ENCODE measurements at regions not wholly inside any gene's neighbourhood (a gene's known extent, or its start where the extent isn't known, plus 50 kb on each side); places are given as distances from the start of the nearest gene placed in this dataset.

GRCh38 chr17:77326076-77326591 is 185.4 kb downstream of the SEC14L1 start:
- no peaks in the 10 kb centered on the region for H3K36me3 Mint-ChIP-seq
- peaks cover 38% of the 10 kb centered on the region for H3K4me1 Mint-ChIP-seq
- ATAC-seq (ENCODE audit: low read depth), result peak; percentile 30
- no peaks in the 10 kb centered on the region for H3K9me3 Mint-ChIP-seq
- DNase-seq, result peak; percentile 64
- H3K4me3 Mint-ChIP-seq, result peak overlapping the region; percentile 80
- POLR2A ChIA-PET, result interaction anchor here (1.0 to 1.5 kb wide), 2 partner anchors 63 to 632 kb away, joined by 3 to 4 read pairs; partner anchors contain the start of gene TNRC6C
- peak overlapping the region; percentile 81 for H3K27ac Mint-ChIP-seq
- no peaks in the 10 kb centered on the region for H3K27me3 Mint-ChIP-seq

DNA sequence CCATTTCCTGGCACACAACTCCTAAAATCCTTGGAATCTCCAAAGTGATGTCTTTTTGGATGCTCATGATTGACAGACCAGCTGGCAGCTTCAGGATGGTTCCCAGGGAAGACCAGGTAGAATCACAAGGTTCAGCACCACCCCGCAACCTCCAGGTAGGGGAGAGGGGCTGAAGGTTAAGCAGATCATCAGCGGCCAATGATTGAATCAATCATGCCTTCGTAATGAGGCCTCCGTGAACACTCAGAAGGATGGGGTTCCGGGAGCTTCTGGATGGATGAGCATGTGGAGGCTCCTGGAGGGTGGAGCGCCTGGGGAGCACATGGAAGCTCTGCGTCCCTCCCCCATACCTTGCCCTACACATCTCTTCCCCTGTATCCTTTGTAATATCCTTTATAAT is 185.9 kb downstream of the SEC14L1 start:
- ATAC-seq (ENCODE audit: low read depth) (no peak), DNase-seq (no peak)
- Mint-ChIP-seq H3K9me3 (no peaks in the 10 kb centered on the region), H3K36me3 (no peaks in the 10 kb centered on the region), H3K4me1 (peaks cover 43% of the 10 kb centered on the region), H3K27me3 (no peaks in the 10 kb centered on the region), H3K4me3 (peak overlapping the region; percentile 80), H3K27ac (peak overlapping the region; percentile 81)
- POLR2A ChIA-PET, result interaction anchor here (1.0 to 1.3 kb wide), 2 partner anchors 48 to 632 kb away, joined by 3 to 4 read pairs; partner anchors contain the start of gene TNRC6C

- H3K27me3 Mint-ChIP-seq, result no peaks in the 10 kb centered on the region
- peak; percentile 25 for DNase-seq
- ATAC-seq (ENCODE audit: low read depth), result no peak
- peaks cover 48% of the 10 kb centered on the region for H3K4me1 Mint-ChIP-seq
- H3K27ac Mint-ChIP-seq, result no peak overlapping the region
- POLR2A ChIA-PET, result interaction anchor here (1.0 to 1.3 kb wide), 2 partner anchors 48 to 631 kb away, joined by 3 to 4 read pairs; partner anchors contain the start of gene TNRC6C
- no peaks in the 10 kb centered on the region for H3K9me3 Mint-ChIP-seq
- no peak overlapping the region for H3K4me3 Mint-ChIP-seq
- H3K36me3 Mint-ChIP-seq, result no peaks in the 10 kb centered on the region
Measured at GRCh38 chr17:77327181-77327565, 186.4 kb downstream of the SEC14L1 start.

DNA sequence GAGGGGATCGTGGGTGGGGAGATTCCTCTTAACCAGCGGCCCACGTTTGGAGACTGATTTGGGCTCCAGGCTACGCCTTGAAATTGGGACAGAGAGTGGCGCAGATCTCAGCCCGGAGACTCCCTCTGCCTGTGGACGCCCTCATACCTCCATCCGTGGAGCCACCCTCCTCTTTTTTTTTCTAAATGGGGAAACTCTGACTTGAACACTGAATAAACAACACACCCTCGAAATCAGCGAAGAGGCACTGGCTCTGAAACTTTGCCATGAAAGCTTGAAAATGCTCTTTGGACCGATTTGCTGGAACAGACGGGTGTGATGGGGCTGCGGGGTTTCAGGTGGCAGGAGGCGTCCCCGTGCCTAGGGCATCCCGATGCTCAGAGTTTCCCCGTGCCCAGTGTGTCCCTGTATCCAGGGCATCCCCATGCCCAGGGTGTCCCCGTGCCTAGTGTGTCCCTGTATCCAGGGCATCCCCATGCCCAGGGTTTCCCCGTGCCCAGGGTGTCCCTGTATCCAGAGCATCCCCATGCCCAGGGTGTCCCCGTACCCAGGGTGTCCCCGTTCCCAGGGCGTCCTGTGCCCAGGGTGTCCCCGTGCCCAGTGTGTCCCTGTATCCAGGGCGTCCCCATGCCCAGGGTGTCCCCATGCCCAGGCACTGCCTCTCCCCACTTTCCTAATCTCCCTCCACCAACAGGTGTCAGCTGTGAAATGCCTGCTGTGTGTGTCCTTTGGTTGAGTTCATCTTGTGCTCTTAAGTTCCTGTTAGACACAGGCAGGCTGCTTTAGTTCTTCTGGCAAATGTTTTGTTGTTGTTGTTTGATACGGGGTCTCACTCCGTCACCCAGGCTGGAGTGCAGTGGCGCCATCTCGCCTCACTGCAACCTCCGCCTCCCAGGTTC is 187.0 kb downstream of the SEC14L1 start:
- no peak for ATAC-seq (ENCODE audit: low read depth)
- no peaks in the 10 kb centered on the region for H3K36me3 Mint-ChIP-seq
- peak overlapping the region; percentile 51 for H3K27ac Mint-ChIP-seq
- H3K4me1 Mint-ChIP-seq, result peaks cover 55% of the 10 kb centered on the region
- no peak overlapping the region for H3K4me3 Mint-ChIP-seq
- no peaks in the 10 kb centered on the region for H3K27me3 Mint-ChIP-seq
- POLR2A ChIA-PET, result interaction anchor here (1.0 to 1.3 kb wide), 2 partner anchors 47 to 93 kb away, joined by 4 read pairs; no protein-coding TSS in a partner anchor
- peak; percentile 31 for DNase-seq
- peaks cover under 1% of the 10 kb centered on the region for H3K9me3 Mint-ChIP-seq

DNA sequence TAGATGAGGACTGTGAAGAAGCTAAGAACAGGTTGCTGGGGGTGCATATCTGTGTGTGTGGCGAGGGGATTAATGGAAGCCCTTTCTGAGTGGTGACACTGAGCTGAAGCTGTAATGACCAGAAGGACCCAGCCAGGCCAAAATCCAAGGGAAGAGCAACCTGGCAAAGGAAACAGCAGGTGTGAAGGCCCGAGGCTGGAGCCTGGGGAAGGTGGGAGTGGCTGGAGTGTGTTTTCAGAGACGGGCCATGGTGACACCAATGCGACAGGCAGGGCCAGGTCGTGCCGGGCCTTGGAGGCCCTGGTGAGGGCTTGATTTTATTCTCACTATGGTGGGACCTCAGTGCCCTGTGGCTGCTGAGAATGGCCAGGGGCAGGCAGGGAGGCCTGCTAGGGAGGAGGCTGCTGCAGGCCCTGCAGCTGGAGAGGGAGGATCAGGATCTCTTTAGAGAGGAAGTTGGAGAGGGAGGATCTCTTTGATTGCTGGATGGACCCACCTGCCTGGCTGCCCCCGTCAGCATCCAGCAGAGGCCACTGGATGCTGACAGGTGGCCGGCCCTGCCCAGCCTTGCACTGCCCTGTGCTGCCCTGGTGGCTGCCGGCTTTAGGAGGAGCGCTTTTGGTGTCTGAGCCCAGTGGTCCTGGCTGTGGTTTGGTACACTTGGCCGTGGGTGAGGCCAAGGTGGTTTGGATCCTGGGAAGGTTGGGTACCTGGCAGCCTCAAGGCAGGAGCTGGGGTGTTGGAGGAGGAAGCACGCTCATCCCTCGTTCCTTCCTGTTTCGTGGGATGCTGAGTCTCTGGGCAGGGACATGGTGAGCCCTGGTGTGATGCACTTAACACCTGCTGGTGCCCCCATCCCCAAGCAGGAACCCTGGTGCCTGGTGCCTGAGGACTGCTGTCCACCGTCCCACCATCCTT is 188.3 kb downstream of the SEC14L1 start:
- Mint-ChIP-seq H3K9me3 (peaks cover 2% of the 10 kb centered on the region), H3K27me3 (no peaks in the 10 kb centered on the region), H3K27ac (peak overlapping the region; percentile 25), H3K4me3 (no peak overlapping the region), H3K4me1 (peaks cover 56% of the 10 kb centered on the region), H3K36me3 (no peaks in the 10 kb centered on the region)
- ATAC-seq (ENCODE audit: low read depth), result no peak
- peak; percentile 30 for DNase-seq
- POLR2A ChIA-PET, result interaction anchor here (1.0 kb wide), 1 partner anchor 92 kb away, joined by 4 read pairs; no protein-coding TSS in a partner anchor

- no peak for ATAC-seq (ENCODE audit: low read depth)
- POLR2A ChIA-PET, result interaction anchor here (0.8 to 3.7 kb wide), 3 partner anchors 10 to 75 kb away, joined by 4 to 35 read pairs (median 5); no protein-coding TSS in a partner anchor
- Mint-ChIP-seq H3K27me3 (no peaks in the 10 kb centered on the region), H3K4me3 (no peak overlapping the region), H3K27ac (no peak overlapping the region), H3K9me3 (peaks cover 2% of the 10 kb centered on the region), H3K36me3 (no peaks in the 10 kb centered on the region), H3K4me1 (peaks cover 50% of the 10 kb centered on the region)
- DNase-seq, result peak; percentile 25
Measured at GRCh38 chr17:77329741-77330531, 189.2 kb downstream of the SEC14L1 start.

DNA sequence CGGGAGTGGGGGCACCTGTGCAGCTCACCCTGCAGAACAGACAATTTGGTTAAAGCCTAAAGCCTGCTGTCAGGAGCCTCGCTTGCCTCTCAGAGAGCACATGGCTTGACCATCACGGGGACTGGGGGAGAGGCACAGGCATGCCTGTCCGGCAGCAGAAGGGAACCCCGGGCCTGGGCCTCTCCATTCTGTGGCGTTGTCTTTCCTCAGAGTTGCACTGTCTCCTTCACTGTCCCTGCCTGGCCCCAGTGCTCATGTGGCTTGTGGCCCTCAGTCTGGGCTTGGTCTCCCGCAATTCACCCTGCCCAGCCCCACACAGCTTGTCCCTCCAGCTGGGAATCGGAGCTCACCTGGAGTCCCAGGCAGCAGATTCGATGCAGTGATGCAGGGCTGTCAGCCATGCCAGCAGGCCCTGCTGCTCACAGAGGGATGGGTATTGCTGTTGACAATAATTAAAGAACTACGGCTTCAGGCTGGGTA is 189.9 kb downstream of the SEC14L1 start:
- no peak for ATAC-seq (ENCODE audit: low read depth)
- peak; percentile 31 for DNase-seq
- H3K27ac Mint-ChIP-seq, result no peak overlapping the region
- H3K9me3 Mint-ChIP-seq, result peaks cover 2% of the 10 kb centered on the region
- H3K27me3 Mint-ChIP-seq, result no peaks in the 10 kb centered on the region
- POLR2A ChIA-PET, result interaction anchor here (0.8 to 3.7 kb wide), 7 partner anchors 10 to 164 kb away, joined by 4 to 35 read pairs (median 7); no protein-coding TSS in a partner anchor
- H3K36me3 Mint-ChIP-seq, result no peaks in the 10 kb centered on the region
- H3K4me1 Mint-ChIP-seq, result peaks cover 43% of the 10 kb centered on the region
- H3K4me3 Mint-ChIP-seq, result no peak overlapping the region

- H3K27me3 Mint-ChIP-seq, result no peaks in the 10 kb centered on the region
- H3K27ac Mint-ChIP-seq, result peak overlapping the region; percentile 95
- H3K4me3 Mint-ChIP-seq, result peak overlapping the region; percentile 86
- H3K9me3 Mint-ChIP-seq, result peaks cover 2% of the 10 kb centered on the region
- H3K36me3 Mint-ChIP-seq, result no peaks in the 10 kb centered on the region
- DNase-seq (peak; percentile 96), ATAC-seq (ENCODE audit: low read depth) (peak; percentile 92)
- POLR2A ChIA-PET, result interaction anchor here (0.6 to 3.7 kb wide), 19 partner anchors 9 to 627 kb away, joined by 3 to 35 read pairs (median 5); partner anchors contain the start of gene TNRC6C
- H3K4me1 Mint-ChIP-seq, result peaks cover 36% of the 10 kb centered on the region
Measured at GRCh38 chr17:77331301-77331864, 190.6 kb downstream of the SEC14L1 start.

GRCh38 chr17:77332034-77332971 is 191.5 kb downstream of the SEC14L1 start:
- Mint-ChIP-seq H3K27me3 (no peaks in the 10 kb centered on the region), H3K9me3 (peaks cover 6% of the 10 kb centered on the region), H3K4me3 (peak overlapping the region; percentile 86), H3K36me3 (peaks cover 4% of the 10 kb centered on the region), H3K27ac (peak overlapping the region; percentile 95), H3K4me1 (peaks cover 29% of the 10 kb centered on the region)
- ATAC-seq (ENCODE audit: low read depth) (peak; percentile 16), DNase-seq (peak; percentile 48)
- POLR2A ChIA-PET, result interaction anchor here (0.9 to 3.7 kb wide), 17 partner anchors 40 to 169 kb away, joined by 3 to 35 read pairs (median 5); no protein-coding TSS in a partner anchor

DNA sequence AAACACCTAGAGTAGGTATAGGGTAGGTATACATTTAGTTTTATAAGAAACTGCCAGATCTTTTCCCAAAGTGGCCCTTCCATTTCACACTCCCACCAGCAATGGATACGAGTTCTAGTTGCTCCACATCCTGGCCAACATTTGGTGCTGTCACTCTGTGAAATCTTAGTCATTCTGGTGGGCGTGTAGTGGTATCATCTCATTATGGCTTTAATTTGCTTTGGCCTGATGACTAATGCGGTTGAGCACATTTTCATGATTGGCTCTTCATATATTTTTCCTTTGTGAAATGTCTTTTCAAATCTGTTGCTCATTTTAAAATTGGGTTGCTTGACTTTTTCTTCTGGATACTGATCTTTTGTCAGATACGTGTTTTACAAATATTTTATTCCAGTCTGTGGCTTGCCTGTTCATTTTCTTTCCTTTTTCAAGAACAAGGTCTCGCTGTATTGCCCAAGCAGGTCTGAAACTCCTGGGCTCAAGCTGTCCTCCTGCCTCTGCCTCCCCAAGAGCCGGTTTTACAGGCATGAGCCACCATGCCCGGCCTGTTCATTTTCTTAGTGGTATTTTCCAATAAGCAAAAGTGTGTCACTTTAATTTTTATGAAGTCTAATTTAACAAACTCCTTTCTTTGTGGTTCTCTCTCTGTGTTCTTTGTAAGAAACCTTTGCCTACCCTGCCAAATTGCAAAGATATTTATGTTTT is 192.4 kb downstream of the SEC14L1 start:
- no peaks in the 10 kb centered on the region for H3K27me3 Mint-ChIP-seq
- DNase-seq (peak; percentile 18), ATAC-seq (ENCODE audit: low read depth) (no peak)
- peaks cover 28% of the 10 kb centered on the region for H3K4me1 Mint-ChIP-seq
- H3K36me3 Mint-ChIP-seq, result peaks cover 8% of the 10 kb centered on the region
- POLR2A ChIA-PET, result interaction anchor here (1.3 to 3.7 kb wide), 5 partner anchors 40 to 112 kb away, joined by 4 to 35 read pairs (median 12); no protein-coding TSS in a partner anchor
- peak overlapping the region; percentile 86 for H3K4me3 Mint-ChIP-seq
- H3K9me3 Mint-ChIP-seq, result peaks cover 10% of the 10 kb centered on the region
- peak overlapping the region; percentile 95 for H3K27ac Mint-ChIP-seq

Data from activated naive CD8-positive, alpha-beta T cell treated with anti-CD3 and anti-CD28 coated beads, Interleukin-2, amount 10 ng/mL, durations not matched to agents 7 days and 5 days (primary cell).